ENCODE measurements at regions not wholly inside any gene's neighbourhood (a gene's known extent, or its start where the extent isn't known, plus 50 kb on each side); places are given as distances from the start of the nearest gene placed in this dataset.

- no peak for DNase-seq
Observed at GRCh38 chr12:114744285-114744684, 60.3 kb upstream of the TBX3 start.

GRCh38 chr12:114743799-114744198 is 59.8 kb upstream of the TBX3 start:
- DNase-seq: no peak

- no peak for DNase-seq
Observed at GRCh38 chr12:114743289-114743688, 59.3 kb upstream of the TBX3 start.

GRCh38 chr12:114742363-114742762 is 58.4 kb upstream of the TBX3 start:
- no peak for DNase-seq

- DNase-seq: no peak
Observed at GRCh38 chr12:114741940-114742339, 58.0 kb upstream of the TBX3 start.

GRCh38 chr12:114740448-114740847 is 56.5 kb upstream of the TBX3 start:
- DNase-seq: no peak

GRCh38 chr12:114738460-114739184 is 54.6 kb upstream of the TBX3 start:
- no peak for DNase-seq

- DNase-seq: no peak
Observed at GRCh38 chr12:114735680-114736374, 51.9 kb upstream of the TBX3 start.

- no peak for DNase-seq
Observed at GRCh38 chr12:114735011-114735410, 51.0 kb upstream of the TBX3 start.

GRCh38 chr12:114733919-114734318 is 49.9 kb upstream of the TBX3 start:
- no peak for DNase-seq
